ENCODE measurements at regions not wholly inside any gene's neighbourhood (a gene's known extent, or its start where the extent isn't known, plus 50 kb on each side); places are given as distances from the start of the nearest gene placed in this dataset.

- Histone ChIP-seq H3K9me3 (ENCODE audit: low read depth, low read length) (no peaks in the 10 kb centered on the region), H2AFZ (ENCODE audit: low read length) (no peak overlapping the region), H3K4me3 (ENCODE audit: insufficient read depth, low read length) (no peak overlapping the region), H3K4me2 (ENCODE audit: insufficient read depth, low read length) (no peak overlapping the region), H3K4me1 (ENCODE audit: insufficient read depth, low read length) (peaks cover 4% of the 10 kb centered on the region), H3K36me3 (ENCODE audit: insufficient read depth, low read length) (no peaks in the 10 kb centered on the region), H4K20me1 (ENCODE audit: insufficient read depth, low read length) (no peaks in the 10 kb centered on the region), H3K27me3 (ENCODE audit: insufficient read depth, low read length) (peaks cover 16% of the 10 kb centered on the region), H3K79me2 (ENCODE audit: insufficient read depth, low read length) (no peaks in the 10 kb centered on the region), H3K27ac (ENCODE audit: low read depth, low read length) (no peak overlapping the region)
- no peak for TF ChIP-seq CTCF (IDR thresholded peaks at IDR 0.05; ENCODE audit: extremely low read depth, low read depth, low read length)
- no peak for DNase-seq (ENCODE audit: insufficient read length, low spot score, missing footprints)
Observed at GRCh38 chr3:23078735-23079134, 124.4 kb upstream of the UBE2E2 start.

GRCh38 chr3:23079976-23080375 lies 123.2 kb upstream of the UBE2E2 start:
- peaks cover 10% of the 10 kb centered on the region for H3K27me3 ChIP-seq (ENCODE audit: insufficient read depth, low read length)
- no peaks in the 10 kb centered on the region for H3K9me3 ChIP-seq (ENCODE audit: low read depth, low read length)
- peak overlapping the region; percentile 31 for H3K4me3 ChIP-seq (ENCODE audit: insufficient read depth, low read length)
- no peak overlapping the region for H2AFZ ChIP-seq (ENCODE audit: low read length)
- no peak for TF ChIP-seq CTCF (IDR thresholded peaks at IDR 0.05; ENCODE audit: extremely low read depth, low read depth, low read length)
- H3K36me3 ChIP-seq (ENCODE audit: insufficient read depth, low read length): no peaks in the 10 kb centered on the region
- H3K27ac ChIP-seq (ENCODE audit: low read depth, low read length): no peak overlapping the region
- H3K4me2 ChIP-seq (ENCODE audit: insufficient read depth, low read length): peak overlapping the region; percentile 26
- H3K4me1 ChIP-seq (ENCODE audit: insufficient read depth, low read length): peaks cover 4% of the 10 kb centered on the region
- DNase-seq (ENCODE audit: insufficient read length, low spot score, missing footprints): no peak
- H3K79me2 ChIP-seq (ENCODE audit: insufficient read depth, low read length): no peaks in the 10 kb centered on the region
- no peaks in the 10 kb centered on the region for H4K20me1 ChIP-seq (ENCODE audit: insufficient read depth, low read length)

GRCh38 chr3:23083701-23084100 lies 119.4 kb upstream of the UBE2E2 start:
- Histone ChIP-seq H3K9me3 (ENCODE audit: low read depth, low read length) (no peaks in the 10 kb centered on the region), H2AFZ (ENCODE audit: low read length) (no peak overlapping the region), H3K36me3 (ENCODE audit: insufficient read depth, low read length) (no peaks in the 10 kb centered on the region), H3K4me3 (ENCODE audit: insufficient read depth, low read length) (no peak overlapping the region), H3K27me3 (ENCODE audit: insufficient read depth, low read length) (no peaks in the 10 kb centered on the region), H3K4me2 (ENCODE audit: insufficient read depth, low read length) (no peak overlapping the region), H3K27ac (ENCODE audit: low read depth, low read length) (no peak overlapping the region), H4K20me1 (ENCODE audit: insufficient read depth, low read length) (no peaks in the 10 kb centered on the region), H3K4me1 (ENCODE audit: insufficient read depth, low read length) (peaks cover 4% of the 10 kb centered on the region), H3K79me2 (ENCODE audit: insufficient read depth, low read length) (no peaks in the 10 kb centered on the region)
- DNase-seq (ENCODE audit: insufficient read length, low spot score, missing footprints): no peak
- TF ChIP-seq CTCF (IDR thresholded peaks at IDR 0.05; ENCODE audit: extremely low read depth, low read depth, low read length): no peak

GRCh38 chr3:23084367-23084766 lies 118.8 kb upstream of the UBE2E2 start:
- H3K36me3 ChIP-seq (ENCODE audit: insufficient read depth, low read length): no peaks in the 10 kb centered on the region
- no peak overlapping the region for H2AFZ ChIP-seq (ENCODE audit: low read length)
- no peaks in the 10 kb centered on the region for H4K20me1 ChIP-seq (ENCODE audit: insufficient read depth, low read length)
- H3K4me3 ChIP-seq (ENCODE audit: insufficient read depth, low read length): no peak overlapping the region
- H3K79me2 ChIP-seq (ENCODE audit: insufficient read depth, low read length): no peaks in the 10 kb centered on the region
- no peak overlapping the region for H3K4me2 ChIP-seq (ENCODE audit: insufficient read depth, low read length)
- TF ChIP-seq CTCF (IDR thresholded peaks at IDR 0.05; ENCODE audit: extremely low read depth, low read depth, low read length): no peak
- H3K4me1 ChIP-seq (ENCODE audit: insufficient read depth, low read length): peaks cover 4% of the 10 kb centered on the region
- H3K27me3 ChIP-seq (ENCODE audit: insufficient read depth, low read length): no peaks in the 10 kb centered on the region
- DNase-seq (ENCODE audit: insufficient read length, low spot score, missing footprints): no peak
- H3K27ac ChIP-seq (ENCODE audit: low read depth, low read length): no peak overlapping the region
- no peaks in the 10 kb centered on the region for H3K9me3 ChIP-seq (ENCODE audit: low read depth, low read length)
